GM23248 (cell line): ENCODE measurements at regions not wholly inside any gene's neighbourhood (a gene's known extent, or its start where the extent isn't known, plus 50 kb on each side); places are given as distances from the start of the nearest gene placed in this dataset.

Experiments
- DNase-seq: peaks from one replicate; pipeline ENCODE4 v3.0.0-alpha.2; 2015
- H2AFZ ChIP-seq: fragments of 200-600 bp; sonication (generic); 2 replicates; pipeline ENCODE4 v1.6.1; 2016; ENCODE audit warnings: antibody characterized with exemption
- H3F3A ChIP-seq: fragments of 200-600 bp; sonication (generic); 2 replicates; pipeline ENCODE4 v1.6.1; 2016; ENCODE audit warnings: mild to moderate bottlenecking, antibody characterized with exemption, mixed run types; ENCODE audit not compliant: insufficient read depth
- H3K27ac ChIP-seq: fragments of 200-600 bp; sonication (generic); 2 replicates; pipeline ENCODE4 v1.5.1; 2016; ENCODE audit warnings: mild to moderate bottlenecking
- H3K27me3 ChIP-seq: fragments of 200-600 bp; sonication (generic); replicated peaks from 2 replicates; pipeline ENCODE4 v1.6.1; 2016; ENCODE audit warnings: mild to moderate bottlenecking; ENCODE audit not compliant: insufficient read depth
- H3K36me3 ChIP-seq: fragments of 200-600 bp; sonication (generic); 2 replicates; pipeline ENCODE4 v1.6.1; 2016; ENCODE audit warnings: low read depth, mild to moderate bottlenecking
- H3K4me1 ChIP-seq: fragments of 200-600 bp; sonication (generic); 2 replicates; pipeline ENCODE4 v1.6.1; 2016; ENCODE audit warnings: mild to moderate bottlenecking; ENCODE audit not compliant: insufficient read depth
- H3K4me2 ChIP-seq: fragments of 200-600 bp; sonication (generic); one replicate; pipeline ENCODE4 v1.6.1; 2016; ENCODE audit warnings: mild to moderate bottlenecking; ENCODE audit not compliant: unreplicated experiment
- H3K4me3 ChIP-seq: fragments of 200-600 bp; sonication (generic); 2 replicates; pipeline ENCODE4 v1.5.1; 2016; ENCODE audit warnings: mild to moderate bottlenecking
- H3K79me2 ChIP-seq: fragments of 200-600 bp; sonication (generic); 2 replicates; pipeline ENCODE4 v1.6.1; 2016; ENCODE audit warnings: mild to moderate bottlenecking; ENCODE audit not compliant: insufficient read depth
- H3K9ac ChIP-seq: fragments of 200-600 bp; sonication (generic); 2 replicates; pipeline ENCODE4 v1.6.1; 2016; ENCODE audit warnings: mild to moderate bottlenecking
- H3K9me2 ChIP-seq: fragments of 200-600 bp; sonication (generic); 2 replicates; pipeline ENCODE4 v1.6.1; 2016; ENCODE audit warnings: mixed run types, mild to moderate bottlenecking, moderate library complexity; ENCODE audit not compliant: insufficient read depth
- H3K9me3 ChIP-seq: fragments of 200-600 bp; sonication (generic); one replicate; pipeline ENCODE4 v1.6.1; 2017; ENCODE audit warnings: low read depth
- H4K20me1 ChIP-seq: fragments of 200-600 bp; sonication (generic); 2 replicates; pipeline ENCODE4 v1.6.0; 2016; ENCODE audit not compliant: insufficient read depth
- EZH2 ChIP-seq: fragments of 200-600 bp; sonication (generic); IDR thresholded peaks from 2 replicates; pipeline ENCODE4 v1.6.1; 2018; ENCODE audit warnings: antibody characterized with exemption, mild to moderate bottlenecking; ENCODE audit not compliant: insufficient read depth, poor library complexity, severe bottlenecking
- EZH2phosphoT487 ChIP-seq: fragments of 200-600 bp; sonication (generic); IDR thresholded peaks from 2 replicates; pipeline ENCODE4 v1.6.1; 2018; ENCODE audit warnings: antibody characterized with exemption, moderate library complexity, mild to moderate bottlenecking, low read depth; ENCODE audit not compliant: insufficient read depth
- WGBS, 2 experiments: methylation state at CpG; one replicate each; pipeline ENCODE4 v1.1.6; 2015 to 2017; ENCODE audit warnings: low lambda C conversion rate in 2 of 2, low coverage in 1 of 2; ENCODE audit errors: missing lambda C conversion rate in 2 of 2; 5-methylcytosine and 5-hydroxymethylcytosine counted together
- in situ Hi-C: fragments of 300-500 bp; cut with MboI; formaldehyde crosslinking; loops from 2 replicates; pipeline ENCODE4 v1.15.0; 2020

DNA sequence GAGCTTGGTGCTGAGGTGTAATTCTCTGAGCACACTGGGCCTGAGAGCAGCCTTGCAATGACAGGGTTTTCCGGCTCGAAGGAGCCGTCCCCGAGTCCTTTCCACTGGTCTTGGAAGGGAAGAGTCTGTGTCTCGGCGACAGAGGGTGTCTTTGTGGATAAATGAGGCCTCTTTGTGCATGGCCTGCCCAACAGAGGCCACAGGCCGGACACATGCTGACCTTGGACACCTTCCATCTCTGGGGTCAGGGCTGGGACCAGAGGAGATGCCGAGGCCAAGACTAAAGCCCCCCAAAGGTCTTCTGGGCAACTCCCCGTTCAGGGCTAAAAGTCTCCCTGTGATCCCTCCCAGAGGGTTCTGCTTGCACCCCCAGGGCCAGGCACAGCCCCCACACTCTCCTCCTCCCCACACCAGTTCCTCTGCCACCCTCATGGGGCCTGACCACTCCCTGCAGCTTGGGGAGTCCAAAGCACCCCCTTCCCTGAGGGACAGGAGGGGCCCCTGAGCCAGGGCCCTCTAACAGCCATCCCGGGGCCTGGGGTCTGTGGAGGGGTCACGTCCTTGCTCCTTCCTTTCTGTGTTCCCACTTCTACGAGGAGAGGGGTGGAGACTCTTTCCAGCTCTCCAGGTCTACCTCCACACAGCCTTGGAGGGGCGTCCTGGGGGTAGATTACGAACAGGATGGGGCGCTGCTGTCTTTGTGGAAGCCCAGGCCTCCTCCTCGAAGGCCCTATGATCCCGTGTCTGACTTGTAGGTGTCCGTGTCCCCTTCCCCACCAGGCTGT lies 130.6 kb upstream of the FAM20C start:
- H3K9me3 ChIP-seq: no peaks in the 10 kb centered on the region
- WGBS, 2 experiments: 89 to 91% methylated on average over 16 to 18 of the region's 18 CpGs
- no peak overlapping the region for H3K27ac ChIP-seq
- no peaks in the 10 kb centered on the region for H3K79me2 ChIP-seq
- no peak for TF ChIP-seq EZH2phosphoT487
- TF ChIP-seq EZH2: no peak
- H3K9ac ChIP-seq: no peak overlapping the region
- no peak overlapping the region for H2AFZ ChIP-seq
- no peaks in the 10 kb centered on the region for H3K27me3 ChIP-seq
- H3K4me1 ChIP-seq: 0 out of 2 replicates have a peak, but pooled peaks cover 3% of the 10 kb centered on the region
- H3K4me3 ChIP-seq: no peak overlapping the region
- DNase-seq: no peak
- no peaks in the 10 kb centered on the region for H4K20me1 ChIP-seq
- H3K4me2 ChIP-seq: no peak overlapping the region
- H3K9me2 ChIP-seq: no peaks in the 10 kb centered on the region
- in situ Hi-C loops: no loop called here
- no peaks in the 10 kb centered on the region for H3F3A ChIP-seq
- no peaks in the 10 kb centered on the region for H3K36me3 ChIP-seq

GRCh38 chr7:62361-63116 lies 129.8 kb upstream of the FAM20C start:
- WGBS, 2 experiments: 91 to 95% methylated on average over 26 of the region's 26 CpGs
- in situ Hi-C loops: no loop called here
- no peak for DNase-seq

DNA sequence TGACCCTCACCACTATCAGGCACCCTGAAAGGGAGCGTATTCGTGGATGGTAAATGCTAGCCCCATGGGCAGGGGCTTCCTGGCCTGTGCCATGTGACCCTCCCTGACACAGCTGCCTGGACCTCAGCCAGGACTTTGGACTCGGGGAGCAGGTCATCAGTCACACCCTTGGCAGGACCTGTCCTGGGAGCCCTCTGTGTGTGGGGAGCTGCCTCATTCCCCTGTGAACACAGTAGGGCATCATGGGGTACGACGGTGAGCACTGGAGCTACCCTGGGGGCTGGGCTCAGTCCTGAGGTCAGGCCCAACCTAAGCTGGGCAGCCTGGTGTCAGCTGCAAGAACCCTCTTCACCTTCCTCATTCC lies 129.3 kb upstream of the FAM20C start:
- Histone ChIP-seq H3K27ac (no peak overlapping the region), H3K4me2 (no peak overlapping the region), H3F3A (no peaks in the 10 kb centered on the region), H2AFZ (no peak overlapping the region), H4K20me1 (no peaks in the 10 kb centered on the region), H3K9ac (no peak overlapping the region), H3K79me2 (no peaks in the 10 kb centered on the region), H3K27me3 (no peaks in the 10 kb centered on the region), H3K9me2 (no peaks in the 10 kb centered on the region), H3K9me3 (no peaks in the 10 kb centered on the region), H3K36me3 (no peaks in the 10 kb centered on the region), H3K4me1 (0 out of 2 replicates have a peak, but pooled peaks cover 3% of the 10 kb centered on the region), H3K4me3 (no peak overlapping the region)
- in situ Hi-C loops: no loop called here
- TF ChIP-seq EZH2 (no peak), EZH2phosphoT487 (no peak)
- 67 to 69% methylated on average over 5 of the region's 5 CpGs for WGBS, 2 experiments
- no peak for DNase-seq

More at GRCh38 chr7:62361-63116, 129.8 kb upstream of the FAM20C start:
- Histone ChIP-seq H3K36me3 (no peaks in the 10 kb centered on the region), H3K9me3 (no peaks in the 10 kb centered on the region), H3K27ac (no peak overlapping the region), H3K27me3 (no peaks in the 10 kb centered on the region), H4K20me1 (no peaks in the 10 kb centered on the region), H3K4me3 (no peak overlapping the region), H3K4me2 (no peak overlapping the region), H3K9me2 (no peaks in the 10 kb centered on the region), H3K9ac (no peak overlapping the region), H2AFZ (no peak overlapping the region), H3K79me2 (no peaks in the 10 kb centered on the region), H3K4me1 (0 out of 2 replicates have a peak, but pooled peaks cover 3% of the 10 kb centered on the region), H3F3A (no peaks in the 10 kb centered on the region)
- TF ChIP-seq EZH2: no peak
- no peak for TF ChIP-seq EZH2phosphoT487

DNA sequence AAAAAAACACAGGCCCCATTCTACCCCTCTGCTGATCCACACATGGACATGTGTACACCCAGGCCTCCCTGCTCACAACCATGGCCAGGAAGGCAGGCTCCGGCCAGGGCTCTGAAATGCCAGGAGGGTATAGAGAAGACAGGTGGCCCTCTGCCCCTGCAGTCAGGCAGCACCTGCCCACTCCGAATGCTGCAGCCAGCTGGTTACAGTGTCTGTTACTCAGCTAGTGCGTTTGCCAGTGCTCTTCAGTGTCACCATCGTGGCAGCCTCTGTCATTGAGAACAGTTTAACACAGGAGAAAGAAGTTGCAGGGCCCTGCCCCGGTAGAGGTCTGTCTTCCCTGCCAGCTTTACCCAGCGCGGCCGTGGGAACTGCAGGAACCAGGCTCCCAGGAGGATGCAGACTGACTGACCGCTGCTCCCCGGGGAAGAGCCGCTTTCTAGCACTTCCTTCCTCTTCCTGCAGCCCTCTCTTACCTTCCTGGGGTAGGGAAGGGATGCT lies 128.8 kb upstream of the FAM20C start:
- H2AFZ ChIP-seq: no peak overlapping the region
- in situ Hi-C loops: no loop called here

More for the DNA sequence above, 128.8 kb upstream of the FAM20C start:
- Histone ChIP-seq H3K9me3 (no peaks in the 10 kb centered on the region), H3K27ac (no peak overlapping the region), H3K4me1 (peaks cover 8% of the 10 kb centered on the region; the same call in 1 of the 2 replicates), H3F3A (peaks cover 4% of the 10 kb centered on the region; the same call in 1 of the 2 replicates), H3K79me2 (no peaks in the 10 kb centered on the region), H3K27me3 (no peaks in the 10 kb centered on the region), H3K4me2 (no peak overlapping the region), H4K20me1 (no peaks in the 10 kb centered on the region), H3K4me3 (no peak overlapping the region), H3K9ac (no peak overlapping the region), H3K9me2 (no peaks in the 10 kb centered on the region), H3K36me3 (no peaks in the 10 kb centered on the region)
- TF ChIP-seq EZH2 (no peak), EZH2phosphoT487 (no peak)
- WGBS, 2 experiments: 69 to 73% methylated on average over 10 to 11 of the region's 11 CpGs
- DNase-seq: no peak
